Effector memory CD8-positive, alpha-beta T cell (primary cell): ENCODE measurements at regions not wholly inside any gene's neighbourhood (a gene's known extent, or its start where the extent isn't known, plus 50 kb on each side); places are given as distances from the start of the nearest gene placed in this dataset.

Experiments
- ATAC-seq: fragments of 150-1000 bp; cut with Tn5 transposase; replicated peaks from 2 replicates; pipeline ENCODE4 v1.10.0; 2021; ENCODE audit warnings: mild to moderate bottlenecking, moderate library complexity
- DNase-seq, 3 experiments: peaks; one replicate each; pipeline ENCODE4 v3.0.0; 2021
- H3K27ac Mint-ChIP-seq, 2 donors: one replicate each; pipeline ENCODE4 v1.8.0; 2022; ENCODE audit warnings: mild to moderate bottlenecking in 2 of 2, mixed read lengths in 2 of 2, moderate library complexity in 2 of 2
- H3K27me3 Mint-ChIP-seq, 2 donors: one replicate each; pipeline ENCODE4 v1.8.0; 2022; ENCODE audit warnings: mixed read lengths in 2 of 2
- H3K36me3 Mint-ChIP-seq: one replicate; pipeline ENCODE4 v1.8.0; 2022; ENCODE audit warnings: mild to moderate bottlenecking, moderate library complexity, mixed read lengths; ENCODE audit not compliant: insufficient read depth
- H3K4me1 Mint-ChIP-seq, 2 donors: one replicate each; pipeline ENCODE4 v1.8.0; 2022; ENCODE audit warnings: low read depth in 2 of 2, mixed read lengths in 2 of 2
- H3K4me3 Mint-ChIP-seq, 2 donors: one replicate each; pipeline ENCODE4 v1.8.0; 2022; ENCODE audit warnings: mild to moderate bottlenecking in 2 of 2, mixed read lengths in 2 of 2, moderate library complexity in 2 of 2
- H3K9me3 Mint-ChIP-seq, 2 donors: one replicate each; pipeline ENCODE4 v1.8.0; 2022; ENCODE audit warnings: mixed read lengths in 2 of 2

DNA sequence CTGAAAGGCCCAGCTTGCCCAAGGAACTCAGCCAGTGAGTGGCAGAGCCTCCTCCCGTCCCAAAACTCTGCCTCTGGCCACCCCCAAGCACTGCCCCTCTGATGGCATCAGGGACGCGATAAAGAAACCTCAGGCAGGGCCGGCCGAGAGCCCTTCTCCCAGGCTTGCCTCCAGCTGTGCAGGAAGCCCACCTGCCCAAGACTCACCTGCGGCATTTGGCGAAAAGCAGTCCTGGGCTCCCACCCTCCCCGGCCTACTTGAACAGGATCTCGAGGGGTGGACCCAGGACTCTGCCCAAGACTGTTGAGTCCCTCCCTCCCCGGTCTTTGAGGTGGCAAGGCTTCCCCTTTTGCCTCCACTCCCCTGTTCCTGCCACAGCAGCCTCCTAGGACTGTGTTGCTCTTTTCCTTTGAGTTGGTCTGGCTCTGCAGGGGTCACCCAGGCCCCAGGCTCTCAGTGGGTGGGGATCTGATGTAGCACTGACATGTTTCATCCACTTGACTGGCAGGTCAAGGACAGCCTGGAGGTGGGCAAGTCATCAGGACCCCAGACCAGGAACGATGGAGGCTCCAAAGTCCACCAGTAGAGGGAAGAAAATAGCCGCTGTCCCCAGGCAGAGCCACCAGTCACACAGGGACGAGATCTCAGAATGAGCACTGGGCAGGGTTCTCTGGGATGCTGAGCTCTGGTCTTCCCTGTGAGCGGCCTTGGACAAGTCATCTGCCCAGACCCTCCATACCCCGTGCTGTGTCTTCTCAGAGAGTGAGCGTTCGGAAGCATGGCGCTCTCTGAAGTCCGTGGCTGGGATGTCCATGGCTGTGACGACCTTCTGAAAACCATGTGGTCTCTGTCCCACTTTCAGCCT lies 111.0 kb upstream of the TNRC6C start:
- H3K9me3 Mint-ChIP-seq: no peaks in the 10 kb centered on the region
- peaks cover 13% of the 10 kb centered on the region for H3K36me3 Mint-ChIP-seq
- DNase-seq (no peak), ATAC-seq (no peak)
- peaks cover 38 to 41% of the 10 kb centered on the region in 2 donors for H3K4me1 Mint-ChIP-seq
- no peaks in the 10 kb centered on the region for H3K27me3 Mint-ChIP-seq
- peak overlapping the region in 1 of 2 donors; percentile 45 for H3K4me3 Mint-ChIP-seq
- peak overlapping the region in 1 of 2 donors; percentile 95 for H3K27ac Mint-ChIP-seq

DNA sequence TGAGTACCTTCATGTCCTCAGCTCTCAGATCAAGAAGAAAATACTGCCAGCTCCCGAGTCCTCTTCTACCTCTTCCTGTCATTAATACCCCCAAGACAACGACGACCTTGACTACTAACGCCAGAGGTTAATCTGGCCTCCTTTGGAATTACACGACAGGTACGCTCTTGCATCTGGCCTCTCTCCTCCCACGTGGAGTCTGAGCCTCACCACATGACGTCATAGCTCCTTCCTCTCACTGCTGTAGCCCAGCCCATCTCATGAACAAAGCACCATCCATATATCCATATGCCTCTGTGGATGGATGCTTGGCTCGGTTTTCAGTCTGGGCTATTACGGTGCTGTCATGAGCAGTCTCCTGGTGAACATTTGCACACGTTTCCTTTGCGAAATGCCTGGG lies 110.2 kb upstream of the TNRC6C start:
- H3K4me1 Mint-ChIP-seq: peaks cover 32 to 33% of the 10 kb centered on the region in 2 donors
- H3K36me3 Mint-ChIP-seq: peaks cover 8% of the 10 kb centered on the region
- ATAC-seq: no peak
- no peaks in the 10 kb centered on the region for H3K9me3 Mint-ChIP-seq
- H3K27ac Mint-ChIP-seq: no peak overlapping the region
- H3K4me3 Mint-ChIP-seq: no peak overlapping the region
- DNase-seq: no peak
- H3K27me3 Mint-ChIP-seq: no peaks in the 10 kb centered on the region

DNA sequence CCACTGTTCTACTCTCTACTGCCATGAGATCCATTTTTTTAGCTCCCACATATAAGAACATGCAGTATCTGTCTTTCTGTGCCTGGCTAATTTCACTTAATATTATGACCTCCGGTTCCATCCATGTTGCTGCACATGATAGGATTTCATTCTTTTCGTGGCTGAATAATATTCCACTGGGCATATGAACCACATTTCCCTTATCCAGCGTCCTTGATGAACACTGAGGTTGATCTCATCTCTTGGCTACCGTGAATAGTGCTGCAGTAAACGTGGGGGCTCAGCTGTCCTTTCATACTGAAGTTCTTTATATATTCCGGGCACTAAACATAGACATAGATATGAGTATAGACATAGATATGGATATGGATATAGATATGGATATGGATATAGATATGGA lies 109.3 kb upstream of the TNRC6C start:
- ATAC-seq: no peak
- no peak for DNase-seq
- Mint-ChIP-seq H3K9me3 (no peaks in the 10 kb centered on the region), H3K27ac (no peak overlapping the region), H3K36me3 (peaks cover 3% of the 10 kb centered on the region), H3K27me3 (no peaks in the 10 kb centered on the region), H3K4me1 (peaks cover 23 to 24% of the 10 kb centered on the region in 2 donors), H3K4me3 (no peak overlapping the region)

DNA sequence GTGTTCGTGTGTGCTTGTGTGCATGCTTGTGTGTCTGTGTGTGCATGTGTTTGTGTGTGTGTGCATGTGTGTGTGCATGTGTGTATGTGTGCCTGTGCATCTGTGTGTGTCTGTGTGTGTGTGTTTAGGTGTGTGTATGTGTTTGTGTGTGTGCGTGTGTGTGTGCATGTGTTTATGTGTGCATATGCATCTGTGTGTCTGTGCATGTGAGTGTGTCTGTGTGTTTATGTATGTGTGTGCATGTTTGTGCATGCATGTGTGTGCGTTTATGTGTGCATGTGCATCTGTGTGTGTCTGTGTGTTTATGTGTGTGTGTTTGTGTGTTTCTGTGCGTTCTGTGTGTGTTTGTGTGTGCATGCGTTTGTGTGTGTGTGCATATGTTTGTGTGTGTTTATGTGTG lies 106.6 kb upstream of the TNRC6C start:
- no peaks in the 10 kb centered on the region for H3K27me3 Mint-ChIP-seq
- no peaks in the 10 kb centered on the region for H3K36me3 Mint-ChIP-seq
- no peaks in the 10 kb centered on the region for H3K9me3 Mint-ChIP-seq
- ATAC-seq: no peak
- peaks cover 6 to 14% of the 10 kb centered on the region in 2 donors for H3K4me1 Mint-ChIP-seq
- H3K4me3 Mint-ChIP-seq: no peak overlapping the region
- no peak overlapping the region for H3K27ac Mint-ChIP-seq
- no peak for DNase-seq

DNA sequence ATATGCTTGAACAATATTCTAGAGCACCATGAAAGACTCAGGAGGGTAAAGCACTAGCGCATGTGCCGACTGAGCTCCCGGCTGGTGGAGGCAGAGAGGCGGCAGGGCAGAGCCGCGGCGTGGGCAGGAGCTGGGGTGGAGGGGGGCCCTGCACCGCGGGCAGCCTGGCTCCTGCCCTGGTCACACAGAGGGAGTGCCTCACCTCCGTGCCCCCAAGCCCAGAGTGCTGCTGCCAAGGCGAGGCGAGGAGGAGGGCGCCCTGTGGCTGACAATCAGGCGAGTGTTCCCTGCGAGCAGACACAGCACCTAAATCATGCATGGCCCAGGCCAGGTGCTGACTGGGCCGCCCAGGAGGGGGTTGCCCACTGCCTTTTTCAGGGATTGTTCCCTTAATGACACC lies 105.8 kb upstream of the TNRC6C start:
- H3K4me1 Mint-ChIP-seq: peaks cover 7 to 15% of the 10 kb centered on the region in 2 donors
- DNase-seq: no peak
- no peaks in the 10 kb centered on the region for H3K27me3 Mint-ChIP-seq
- H3K36me3 Mint-ChIP-seq: no peaks in the 10 kb centered on the region
- ATAC-seq: no peak
- no peak overlapping the region for H3K4me3 Mint-ChIP-seq
- no peaks in the 10 kb centered on the region for H3K9me3 Mint-ChIP-seq
- H3K27ac Mint-ChIP-seq: no peak overlapping the region

DNA sequence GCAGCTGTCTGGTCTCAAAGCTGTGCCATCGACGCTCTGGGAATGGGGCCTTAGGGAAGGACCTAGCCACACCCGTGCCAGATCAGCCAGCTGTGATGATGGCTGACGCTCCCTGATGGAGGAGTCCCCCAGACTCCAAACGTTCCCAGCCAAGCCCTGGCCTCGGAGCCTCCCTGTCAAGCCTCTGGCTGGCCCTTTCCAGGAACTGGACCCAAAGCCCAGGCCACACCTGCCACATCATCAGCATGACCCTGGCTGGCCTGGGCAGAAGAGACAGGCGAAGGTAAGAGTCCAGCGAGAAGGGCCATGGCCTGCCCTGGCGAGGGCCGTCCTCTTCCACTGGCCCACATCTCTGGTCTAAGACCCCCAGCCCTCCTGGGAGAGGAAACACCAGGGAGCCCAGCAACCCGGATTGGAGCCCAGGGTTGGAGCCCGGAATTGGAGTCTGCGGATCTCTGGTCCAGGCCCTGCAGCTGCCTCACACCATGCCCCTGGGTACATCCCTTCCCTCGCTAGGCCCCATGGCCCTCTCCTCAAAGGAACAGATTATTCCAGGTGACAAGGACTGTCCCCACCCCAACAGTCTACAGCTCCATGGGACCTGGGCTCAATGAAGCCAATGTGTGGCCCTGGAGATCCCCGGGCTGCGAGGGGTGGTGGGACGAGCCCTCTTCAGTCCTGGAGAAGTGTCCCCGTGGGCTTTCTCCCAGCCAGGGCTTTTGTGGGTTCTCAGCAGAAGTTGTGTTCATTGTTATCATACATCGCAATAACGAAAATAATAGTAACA lies 105.1 kb upstream of the TNRC6C start:
- Mint-ChIP-seq H3K9me3 (peaks cover 2 to 6% of the 10 kb centered on the region in 2 donors), H3K27ac (no peak overlapping the region), H3K27me3 (peaks cover 0 to 3% of the 10 kb centered on the region in 2 donors), H3K4me1 (peaks cover 7 to 15% of the 10 kb centered on the region in 2 donors), H3K4me3 (no peak overlapping the region), H3K36me3 (no peaks in the 10 kb centered on the region)
- DNase-seq (no peak), ATAC-seq (no peak)

DNA sequence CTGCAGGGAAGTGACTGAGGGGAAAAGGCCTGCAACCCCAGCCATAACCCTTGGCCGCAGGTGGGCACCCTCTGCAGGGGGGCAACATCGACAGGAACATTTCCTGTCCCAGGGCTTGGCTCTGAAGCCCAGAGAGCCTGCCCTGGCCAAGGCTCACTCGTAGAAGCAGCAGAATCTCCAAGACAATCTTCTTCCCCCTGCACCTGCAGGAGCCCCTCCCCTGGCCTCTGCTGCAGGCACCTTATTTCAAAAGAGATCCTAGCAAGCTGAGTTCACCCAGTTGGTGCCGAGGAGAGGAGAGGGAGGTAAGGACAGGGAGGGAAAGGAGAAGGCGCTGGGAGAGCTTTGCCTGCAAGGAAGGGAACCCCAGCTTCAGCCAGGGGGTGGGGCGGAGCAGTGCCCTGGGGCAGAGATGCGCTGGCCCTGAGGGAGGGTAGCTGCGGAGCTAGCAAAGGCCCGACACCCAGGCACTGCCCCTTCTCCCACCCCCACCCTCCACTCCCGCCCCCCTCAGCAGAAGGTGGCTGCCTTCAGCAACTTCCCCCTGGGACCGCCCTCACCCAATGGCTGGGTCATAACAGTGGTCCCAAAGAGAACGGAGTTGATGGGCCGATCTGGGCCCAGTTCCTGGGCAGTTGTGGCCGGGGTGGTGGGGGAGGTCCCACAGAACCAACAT lies 104.3 kb upstream of the TNRC6C start:
- H3K27ac Mint-ChIP-seq: no peak overlapping the region
- peaks cover 3 to 8% of the 10 kb centered on the region in 2 donors for H3K9me3 Mint-ChIP-seq
- no peaks in the 10 kb centered on the region for H3K36me3 Mint-ChIP-seq
- ATAC-seq (no peak), DNase-seq (no peak)
- no peak overlapping the region for H3K4me3 Mint-ChIP-seq
- peaks cover 0 to 6% of the 10 kb centered on the region in 2 donors for H3K27me3 Mint-ChIP-seq
- H3K4me1 Mint-ChIP-seq: peaks cover 7 to 15% of the 10 kb centered on the region in 2 donors

DNA sequence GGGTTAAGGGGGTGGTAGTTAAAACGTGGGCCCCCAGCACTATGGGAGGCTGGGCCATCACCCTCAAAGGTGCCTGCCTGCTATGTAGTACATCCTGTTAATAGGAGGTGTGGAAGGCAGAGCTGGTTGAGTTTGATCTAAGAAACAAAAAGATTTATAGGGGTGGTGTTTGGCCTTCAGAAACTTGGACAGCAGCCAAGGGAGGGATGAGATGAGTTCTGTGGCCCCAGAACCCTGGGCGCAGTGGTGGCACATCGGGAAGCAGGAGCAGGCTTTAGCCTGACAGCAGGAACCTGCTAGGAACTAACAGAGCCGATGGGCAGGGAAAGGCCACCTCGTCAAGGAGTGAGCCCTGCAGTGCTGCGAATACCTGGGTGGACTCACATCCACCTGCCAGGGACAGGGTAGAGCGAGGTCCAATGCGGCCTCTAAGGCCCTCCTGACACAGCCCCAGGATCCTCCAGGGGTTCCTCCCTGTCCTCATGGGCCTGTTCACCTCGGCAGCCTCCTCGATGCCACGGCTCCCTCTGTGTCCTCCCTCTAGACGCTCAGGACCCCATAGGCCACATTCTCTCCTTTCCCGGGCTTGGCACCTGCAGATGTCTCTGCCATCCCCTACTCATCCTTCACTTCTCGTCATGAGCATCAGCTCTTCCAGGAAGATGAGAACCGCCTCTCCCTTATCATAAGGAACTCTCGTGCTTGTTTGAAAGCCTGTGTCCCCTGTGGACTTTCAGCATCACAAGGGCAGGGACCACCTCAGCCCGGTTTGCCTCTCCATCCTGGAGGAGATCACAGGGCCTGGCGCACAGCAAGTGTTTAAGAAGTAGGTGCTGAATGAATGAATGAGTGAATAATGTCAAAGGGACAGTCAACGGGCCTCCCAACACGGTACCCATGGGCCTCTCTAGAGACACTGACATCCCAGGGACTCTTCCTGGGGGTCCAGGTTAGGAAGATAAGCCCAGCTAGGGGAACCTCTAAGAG lies 103.5 kb upstream of the TNRC6C start:
- Mint-ChIP-seq H3K27me3 (peaks cover 0 to 6% of the 10 kb centered on the region in 2 donors), H3K9me3 (peaks cover 3 to 8% of the 10 kb centered on the region in 2 donors), H3K4me1 (peaks cover 7 to 15% of the 10 kb centered on the region in 2 donors), H3K4me3 (no peak overlapping the region), H3K36me3 (no peaks in the 10 kb centered on the region), H3K27ac (peak overlapping the region; percentile 26 to 41)
- ATAC-seq: no peak
- DNase-seq: no peak

DNA sequence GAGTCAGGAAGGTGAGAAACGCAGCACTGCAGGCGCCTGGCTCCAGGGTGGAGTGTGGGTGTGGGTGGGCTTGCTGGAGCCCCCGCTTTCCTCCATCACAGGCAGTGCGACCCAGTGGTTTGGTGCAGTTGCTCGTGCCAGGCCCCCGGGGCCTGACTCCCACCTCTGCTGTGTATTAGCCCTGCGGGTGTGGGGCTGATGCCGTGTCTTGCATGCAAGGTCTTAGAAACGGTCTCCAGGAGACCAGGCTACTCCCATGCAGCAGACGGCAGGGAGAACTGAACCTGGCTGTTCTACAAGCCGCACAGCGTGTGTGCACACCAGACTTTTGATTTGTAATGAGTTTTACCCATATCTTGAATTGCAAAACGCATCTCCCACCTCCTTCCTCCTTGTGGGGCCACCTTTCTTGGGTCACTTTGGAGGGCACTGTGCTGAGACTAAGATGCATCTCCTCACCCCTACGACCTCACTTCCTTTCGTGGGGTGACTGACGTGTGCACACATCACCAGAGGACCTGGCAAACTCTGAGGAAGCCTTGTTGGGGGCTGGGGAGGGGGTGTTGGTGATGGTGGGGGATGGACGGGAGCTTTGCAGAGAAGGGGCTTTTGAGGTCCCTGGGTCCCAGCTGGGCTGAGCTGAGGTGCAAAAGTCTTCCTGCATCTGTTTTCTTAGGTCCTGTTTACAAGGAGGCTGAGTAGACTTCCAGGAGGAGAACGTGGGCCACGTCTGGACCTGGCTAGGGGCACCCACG lies 101.8 kb upstream of the TNRC6C start:
- no peak for ATAC-seq
- Mint-ChIP-seq H3K27me3 (peaks cover 0 to 6% of the 10 kb centered on the region in 2 donors), H3K36me3 (no peaks in the 10 kb centered on the region), H3K4me3 (no peak overlapping the region), H3K27ac (peak overlapping the region; percentile 25 to 45), H3K4me1 (peaks cover 7 to 15% of the 10 kb centered on the region in 2 donors), H3K9me3 (peaks cover 3 to 8% of the 10 kb centered on the region in 2 donors)
- DNase-seq: no peak

DNA sequence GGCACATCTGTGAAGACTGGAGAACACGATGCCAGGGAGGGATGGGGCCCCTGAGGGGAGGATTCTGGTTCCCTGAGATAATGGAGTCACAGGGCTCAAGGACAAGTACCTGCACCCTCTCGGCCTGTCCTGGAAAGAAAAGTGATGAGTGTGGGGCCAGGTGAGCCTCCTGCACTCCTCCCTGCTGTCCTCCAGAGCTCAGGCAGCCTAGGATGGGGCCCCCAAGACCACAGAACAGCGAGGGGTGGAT lies 101.3 kb upstream of the TNRC6C start:
- H3K9me3 Mint-ChIP-seq: peaks cover 3 to 8% of the 10 kb centered on the region in 2 donors
- peaks cover 9 to 15% of the 10 kb centered on the region in 2 donors for H3K4me1 Mint-ChIP-seq
- ATAC-seq (no peak), DNase-seq (no peak)
- peaks cover 0 to 6% of the 10 kb centered on the region in 2 donors for H3K27me3 Mint-ChIP-seq
- H3K36me3 Mint-ChIP-seq: no peaks in the 10 kb centered on the region
- H3K4me3 Mint-ChIP-seq: no peak overlapping the region
- peak overlapping the region; percentile 25 to 45 for H3K27ac Mint-ChIP-seq

DNA sequence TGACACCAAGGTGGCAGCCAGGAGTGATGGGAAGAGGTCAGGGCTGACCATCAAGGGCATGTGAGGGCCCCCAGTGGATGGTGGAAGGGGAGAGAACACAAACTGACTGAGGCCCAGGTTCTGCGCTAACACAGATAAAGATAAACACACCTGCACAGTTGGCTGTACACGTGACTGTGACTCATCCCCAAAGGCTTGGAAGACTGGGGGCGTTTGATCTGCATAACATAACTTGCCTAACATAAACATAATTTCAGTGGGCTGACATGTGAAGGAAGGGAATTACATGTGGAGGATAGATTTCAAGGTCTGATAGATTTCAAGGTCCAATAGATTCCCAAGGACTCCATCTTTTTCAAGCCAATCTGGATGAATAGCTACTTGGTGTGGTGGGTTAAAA lies 100.9 kb upstream of the TNRC6C start:
- Mint-ChIP-seq H3K27me3 (peaks cover 0 to 6% of the 10 kb centered on the region in 2 donors), H3K4me3 (no peak overlapping the region), H3K4me1 (peaks cover 13 to 18% of the 10 kb centered on the region in 2 donors), H3K36me3 (no peaks in the 10 kb centered on the region), H3K27ac (peak overlapping the region; percentile 25 to 45), H3K9me3 (peaks cover 3 to 8% of the 10 kb centered on the region in 2 donors)
- DNase-seq (no peak), ATAC-seq (no peak)
